ENCODE measurements at regions not wholly inside any gene's neighbourhood (a gene's known extent, or its start where the extent isn't known, plus 50 kb on each side); places are given as distances from the start of the nearest gene placed in this dataset.

- WGBS (ENCODE audit: extremely low coverage, insufficient read length, low lambda C conversion rate) = no CpG with 5 or more reads among the region's 2 CpGs
- Histone ChIP-seq H3K23ac (ENCODE audit: insufficient read length, low read depth, low read length) (no peak overlapping the region), H3K4me1 (ENCODE audit: insufficient read depth, low read length) (no peaks in the 10 kb centered on the region), H3K27me3 (ENCODE audit: insufficient read depth, low read length) (no peaks in the 10 kb centered on the region), H3K9me3 (ENCODE audit: control insufficient read depth, low read depth, low read length) (no peaks in the 10 kb centered on the region), H2BK120ac (ENCODE audit: low read depth, low read length, poor library complexity, severe bottlenecking) (no peak overlapping the region), H2BK5ac (ENCODE audit: insufficient read length, low read length) (no peak overlapping the region), H2AFZ (ENCODE audit: low read length) (no peak overlapping the region), H2AK5ac (ENCODE audit: insufficient read length, low read length) (no peak overlapping the region), H2BK15ac (ENCODE audit: low read depth, low read length) (no peak overlapping the region), H3K4me2 (ENCODE audit: insufficient read depth, insufficient read length, low read length) (no peak overlapping the region), H3K56ac (ENCODE audit: insufficient read length, low read depth, low read length) (no peak overlapping the region), H4K91ac (ENCODE audit: insufficient read length, low read depth, low read length) (no peak overlapping the region), H4K20me1 (ENCODE audit: control insufficient read depth, insufficient read depth, insufficient read length) (no peaks in the 10 kb centered on the region), H3K4ac (ENCODE audit: low read depth, low read length) (no peak overlapping the region), H4K5ac (ENCODE audit: insufficient read length, low read depth, low read length) (no peak overlapping the region), H3K9ac (ENCODE audit: extremely low read depth, insufficient read length, low read length) (no peak overlapping the region), H3K79me2 (ENCODE audit: insufficient read depth, low read length) (no peaks in the 10 kb centered on the region), H3K23me2 (ENCODE audit: insufficient read length, low read depth, low read length, poor library complexity, severe bottlenecking) (no peaks in the 10 kb centered on the region), H3K27ac (ENCODE audit: insufficient read length, low read depth, low read length) (no peak overlapping the region), H3T11ph (ENCODE audit: low read length) (no peak overlapping the region), H2BK20ac (ENCODE audit: low read depth, low read length, poor library complexity, severe bottlenecking) (no peak overlapping the region), H2BK12ac (ENCODE audit: insufficient read length, low read depth, low read length) (no peak overlapping the region), H3K79me1 (ENCODE audit: insufficient read depth, low read depth, low read length, poor library complexity, severe bottlenecking) (no peaks in the 10 kb centered on the region), H4K8ac (replicated peaks; ENCODE audit: insufficient read length, low read depth, low read length) (no peak overlapping the region), H3K14ac (ENCODE audit: insufficient read depth, low read length) (no peak overlapping the region), H3K18ac (ENCODE audit: insufficient read length, low read depth, low read length) (no peak overlapping the region)
- Mint-ChIP-seq H3K27ac (no peak overlapping the region), H3K9me3 (peaks cover 0 to 4% of the 10 kb centered on the region in 2 experiments; a peak in 2 of 5 replicates), H3K4me3 (no peak overlapping the region), H3K4me1 (peaks cover 2 to 4% of the 10 kb centered on the region in 2 experiments; a peak in 2 of 4 replicates), H3K36me3 (ENCODE audit: insufficient read depth in 1 of 3, low read depth in 3 of 3) (no peaks in the 10 kb centered on the region), H3K27me3 (ENCODE audit: low read depth) (peaks cover 2% of the 10 kb centered on the region)
- no peak for DNase-seq
- no peak for TF ChIP-seq CTCF (conservative IDR thresholded peaks at IDR 0.05)
Observed at GRCh38 chr5:66529704-66530103, 66.5 kb upstream of the MAST4 start.

Data from H9 (cell line).